ENCODE measurements at regions not wholly inside any gene's neighbourhood (a gene's known extent, or its start where the extent isn't known, plus 50 kb on each side); places are given as distances from the start of the nearest gene placed in this dataset.
A peak's percentile ranks its signal among the peaks of the same experiment; 100 is the strongest.
"Not testable (repeated sequence)": the region's sequence is repeated elsewhere in the genome, so short reads cannot be mapped to it uniquely, and the experiment has no call there.

- DNase-seq (ENCODE audit: low read depth, low spot score), result no peak
- in situ Hi-C loops (cut with HindIII; ENCODE audit: low pct_unique_long_range_greater_than_20kb, low sequenced_read_pairs), result no loop called here
Measured at GRCh38 chr7:19557726-19558465, 150.9 kb downstream of the POLR1F start.

GRCh38 chr7:19554581-19554980, 154.3 kb downstream of the POLR1F start:
- DNase-seq (ENCODE audit: low read depth, low spot score), result no peak
- in situ Hi-C loops (cut with HindIII; ENCODE audit: low pct_unique_long_range_greater_than_20kb, low sequenced_read_pairs), result no loop called here

GRCh38 chr7:19552576-19552975, 156.3 kb downstream of the POLR1F start:
- in situ Hi-C loops (cut with HindIII; ENCODE audit: low pct_unique_long_range_greater_than_20kb, low sequenced_read_pairs), result no loop called here

GRCh38 chr7:19549246-19549645, 159.6 kb downstream of the POLR1F start:
- in situ Hi-C loops (cut with HindIII; ENCODE audit: low pct_unique_long_range_greater_than_20kb, low sequenced_read_pairs); DNase-seq (ENCODE audit: low read depth, low spot score): not testable (repeated sequence)

More at GRCh38 chr7:19552576-19552975, 156.3 kb downstream of the POLR1F start:
- no peak for DNase-seq (ENCODE audit: low read depth, low spot score)

GRCh38 chr7:19537942-19538401, 170.9 kb downstream of the POLR1F start:
- DNase-seq (ENCODE audit: low read depth, low spot score), result peak; percentile 81
- in situ Hi-C loops (cut with HindIII; ENCODE audit: low pct_unique_long_range_greater_than_20kb, low sequenced_read_pairs), result no loop called here

GRCh38 chr7:19533266-19533665, 175.6 kb downstream of the POLR1F start:
- DNase-seq (ENCODE audit: low read depth, low spot score), result no peak
- in situ Hi-C loops (cut with HindIII; ENCODE audit: low pct_unique_long_range_greater_than_20kb, low sequenced_read_pairs), result no loop called here

- in situ Hi-C loops (cut with HindIII; ENCODE audit: low pct_unique_long_range_greater_than_20kb, low sequenced_read_pairs), result no loop called here
- DNase-seq (ENCODE audit: low read depth, low spot score), result no peak
Measured at GRCh38 chr7:19530852-19531251, 178.0 kb downstream of the POLR1F start.

- in situ Hi-C loops (cut with HindIII; ENCODE audit: low pct_unique_long_range_greater_than_20kb, low sequenced_read_pairs), result no loop called here
- DNase-seq (ENCODE audit: low read depth, low spot score), result no peak
Measured at GRCh38 chr7:19530261-19530660, 178.6 kb downstream of the POLR1F start.

- in situ Hi-C loops (cut with HindIII; ENCODE audit: low pct_unique_long_range_greater_than_20kb, low sequenced_read_pairs), result no loop called here
- no peak for DNase-seq (ENCODE audit: low read depth, low spot score)
Measured at GRCh38 chr7:19526639-19527038, 182.2 kb downstream of the POLR1F start.

GRCh38 chr7:19522486-19522885, 186.4 kb downstream of the POLR1F start:
- in situ Hi-C loops (cut with HindIII; ENCODE audit: low pct_unique_long_range_greater_than_20kb, low sequenced_read_pairs), result no loop called here
- DNase-seq (ENCODE audit: low read depth, low spot score), result peak; percentile 57

GRCh38 chr7:19520392-19520791, 188.4 kb downstream of the POLR1F start:
- no peak for DNase-seq (ENCODE audit: low read depth, low spot score)

GRCh38 chr7:19519443-19520021, 189.3 kb downstream of the POLR1F start:
- in situ Hi-C loops (cut with HindIII; ENCODE audit: low pct_unique_long_range_greater_than_20kb, low sequenced_read_pairs), result no loop called here

More at GRCh38 chr7:19520392-19520791, 188.4 kb downstream of the POLR1F start:
- in situ Hi-C loops (cut with HindIII; ENCODE audit: low pct_unique_long_range_greater_than_20kb, low sequenced_read_pairs), result no loop called here

GRCh38 chr7:19517546-19517945, 191.3 kb downstream of the POLR1F start:
- DNase-seq (ENCODE audit: low read depth, low spot score); in situ Hi-C loops (cut with HindIII; ENCODE audit: low pct_unique_long_range_greater_than_20kb, low sequenced_read_pairs): not testable (repeated sequence)

More at GRCh38 chr7:19519443-19520021, 189.3 kb downstream of the POLR1F start:
- DNase-seq (ENCODE audit: low read depth, low spot score), result no peak

- peak; percentile 56 for DNase-seq (ENCODE audit: low read depth, low spot score)
- in situ Hi-C loops (cut with HindIII; ENCODE audit: low pct_unique_long_range_greater_than_20kb, low sequenced_read_pairs), result no loop called here
Measured at GRCh38 chr7:19508821-19509220, 200.0 kb downstream of the POLR1F start.

GRCh38 chr7:19508124-19508523, 200.7 kb downstream of the POLR1F start:
- in situ Hi-C loops (cut with HindIII; ENCODE audit: low pct_unique_long_range_greater_than_20kb, low sequenced_read_pairs), result no loop called here
- no peak for DNase-seq (ENCODE audit: low read depth, low spot score)

- peak; percentile 66 for DNase-seq (ENCODE audit: low read depth, low spot score)
- in situ Hi-C loops (cut with HindIII; ENCODE audit: low pct_unique_long_range_greater_than_20kb, low sequenced_read_pairs), result no loop called here
Measured at GRCh38 chr7:19491821-19492452, 216.9 kb downstream of the POLR1F start.

- in situ Hi-C loops (cut with HindIII; ENCODE audit: low pct_unique_long_range_greater_than_20kb, low sequenced_read_pairs), result no loop called here
- DNase-seq (ENCODE audit: low read depth, low spot score), result no peak
Measured at GRCh38 chr7:19491371-19491770, 217.5 kb downstream of the POLR1F start.

- in situ Hi-C loops (cut with HindIII; ENCODE audit: low pct_unique_long_range_greater_than_20kb, low sequenced_read_pairs), result no loop called here
- DNase-seq (ENCODE audit: low read depth, low spot score), result no peak
Measured at GRCh38 chr7:19489162-19489820, 219.5 kb downstream of the POLR1F start.
